ENCODE measurements at regions not wholly inside any gene's neighbourhood (a gene's known extent, or its start where the extent isn't known, plus 50 kb on each side); places are given as distances from the start of the nearest gene placed in this dataset.

DNA sequence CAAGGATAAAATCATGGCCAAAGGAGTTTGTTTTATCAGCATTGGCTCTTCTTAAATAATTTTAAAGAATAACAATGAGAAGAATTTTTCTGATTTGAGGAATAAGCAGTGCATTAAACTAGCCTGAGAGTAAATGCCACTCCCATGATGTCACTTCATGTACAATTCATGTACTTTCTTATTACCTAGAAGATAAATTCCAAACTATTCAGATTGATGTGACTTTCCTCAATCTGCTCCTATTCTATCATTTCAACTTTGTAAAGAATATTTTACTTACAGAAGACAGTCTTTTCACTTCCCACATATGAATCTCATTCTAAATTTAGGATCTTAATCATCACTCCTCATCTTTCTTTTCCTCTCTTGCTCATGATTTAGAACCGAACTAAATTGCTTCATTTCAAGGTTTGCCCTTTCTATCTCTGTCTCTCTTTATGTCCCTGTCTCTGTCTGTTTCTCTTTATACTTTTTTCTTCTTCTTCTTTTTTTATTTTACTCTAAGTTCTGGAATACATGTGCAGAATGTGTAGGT, 1142.0 kb upstream of the PIK3C3 start:
- H3K27ac ChIP-seq: no peak overlapping the region
- no peak for ATAC-seq (ENCODE audit: insufficient number of reproducible peaks, low FRiP score, low read depth)
- no peaks in the 10 kb centered on the region for H3K27me3 ChIP-seq (replicated peaks; ENCODE audit: insufficient read depth)
- TF ChIP-seq, protein P1, sequence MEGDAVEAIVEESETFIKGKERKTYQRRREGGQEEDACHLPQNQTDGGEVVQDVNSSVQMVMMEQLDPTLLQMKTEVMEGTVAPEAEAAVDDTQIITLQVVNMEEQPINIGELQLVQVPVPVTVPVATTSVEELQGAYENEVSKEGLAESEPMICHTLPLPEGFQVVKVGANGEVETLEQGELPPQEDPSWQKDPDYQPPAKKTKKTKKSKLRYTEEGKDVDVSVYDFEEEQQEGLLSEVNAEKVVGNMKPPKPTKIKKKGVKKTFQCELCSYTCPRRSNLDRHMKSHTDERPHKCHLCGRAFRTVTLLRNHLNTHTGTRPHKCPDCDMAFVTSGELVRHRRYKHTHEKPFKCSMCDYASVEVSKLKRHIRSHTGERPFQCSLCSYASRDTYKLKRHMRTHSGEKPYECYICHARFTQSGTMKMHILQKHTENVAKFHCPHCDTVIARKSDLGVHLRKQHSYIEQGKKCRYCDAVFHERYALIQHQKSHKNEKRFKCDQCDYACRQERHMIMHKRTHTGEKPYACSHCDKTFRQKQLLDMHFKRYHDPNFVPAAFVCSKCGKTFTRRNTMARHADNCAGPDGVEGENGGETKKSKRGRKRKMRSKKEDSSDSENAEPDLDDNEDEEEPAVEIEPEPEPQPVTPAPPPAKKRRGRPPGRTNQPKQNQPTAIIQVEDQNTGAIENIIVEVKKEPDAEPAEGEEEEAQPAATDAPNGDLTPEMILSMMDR (IDR thresholded peaks at IDR 0.05): no peak
- no peaks in the 10 kb centered on the region for H3K4me1 ChIP-seq (ENCODE audit: control insufficient read depth in 1 of 2, low read depth in 2 of 2)
- no peak overlapping the region for H3K4me3 ChIP-seq
- no peak for DNase-seq (ENCODE audit: low spot score)
- H3K36me3 ChIP-seq: no peaks in the 10 kb centered on the region
- no peaks in the 10 kb centered on the region for H3K9me3 ChIP-seq

DNA sequence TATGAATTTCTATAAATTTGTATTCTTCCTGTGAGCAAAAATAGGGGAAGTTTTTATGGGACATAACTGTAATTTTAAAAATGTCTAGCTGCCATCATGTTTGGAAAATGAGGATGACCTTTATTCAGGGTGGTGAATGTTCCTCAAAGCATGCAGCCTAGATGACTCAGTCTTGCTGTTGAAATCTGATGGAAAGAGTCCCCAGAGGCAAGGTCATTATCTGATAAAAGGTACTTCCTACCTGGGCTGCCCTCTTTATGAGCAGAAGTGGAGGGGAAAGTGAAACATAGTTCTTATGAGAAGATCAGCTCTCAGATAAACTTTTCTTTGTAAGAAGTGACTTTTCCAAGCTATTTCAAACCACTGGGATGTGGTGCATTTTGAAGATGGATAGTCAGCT, 1144.7 kb upstream of the PIK3C3 start:
- no peak for ATAC-seq (ENCODE audit: insufficient number of reproducible peaks, low FRiP score, low read depth)
- Histone ChIP-seq H3K27ac (no peak overlapping the region), H3K4me3 (no peak overlapping the region), H3K4me1 (ENCODE audit: control insufficient read depth in 1 of 2, low read depth in 2 of 2) (no peaks in the 10 kb centered on the region), H3K36me3 (no peaks in the 10 kb centered on the region), H3K27me3 (replicated peaks; ENCODE audit: insufficient read depth) (no peaks in the 10 kb centered on the region), H3K9me3 (no peaks in the 10 kb centered on the region)
- no peak for DNase-seq (ENCODE audit: low spot score)
- TF ChIP-seq, protein P1 (IDR thresholded peaks at IDR 0.05): no peak

GRCh38 chr18:40789286-40789685, 1165.7 kb upstream of the PIK3C3 start:
- Histone ChIP-seq H3K4me3 (no peak overlapping the region), H3K9me3 (no peaks in the 10 kb centered on the region), H3K36me3 (no peaks in the 10 kb centered on the region), H3K4me1 (ENCODE audit: control insufficient read depth in 1 of 2, low read depth in 2 of 2) (no peaks in the 10 kb centered on the region), H3K27ac (no peak overlapping the region), H3K27me3 (replicated peaks; ENCODE audit: insufficient read depth) (no peaks in the 10 kb centered on the region)
- ATAC-seq (ENCODE audit: insufficient number of reproducible peaks, low FRiP score, low read depth) (no peak), DNase-seq (ENCODE audit: low spot score) (no peak)
- TF ChIP-seq, protein P1 (IDR thresholded peaks at IDR 0.05): no peak

- no peaks in the 10 kb centered on the region for H3K36me3 ChIP-seq
- TF ChIP-seq, protein P1 (IDR thresholded peaks at IDR 0.05): no peak
- ATAC-seq (ENCODE audit: insufficient number of reproducible peaks, low FRiP score, low read depth) (no peak), DNase-seq (ENCODE audit: low spot score) (no peak)
- H3K9me3 ChIP-seq: no peaks in the 10 kb centered on the region
- H3K27me3 ChIP-seq (replicated peaks; ENCODE audit: insufficient read depth): no peaks in the 10 kb centered on the region
- H3K27ac ChIP-seq: no peak overlapping the region
- no peak overlapping the region for H3K4me3 ChIP-seq
- H3K4me1 ChIP-seq (ENCODE audit: control insufficient read depth in 1 of 2, low read depth in 2 of 2): no peaks in the 10 kb centered on the region
Observed at GRCh38 chr18:40782453-40783130, 1172.4 kb upstream of the PIK3C3 start.

- no peak for DNase-seq (ENCODE audit: low spot score)
- no peak overlapping the region for H3K4me3 ChIP-seq
- TF ChIP-seq, protein P1 (IDR thresholded peaks at IDR 0.05): no peak
- no peaks in the 10 kb centered on the region for H3K4me1 ChIP-seq (ENCODE audit: control insufficient read depth in 1 of 2, low read depth in 2 of 2)
- no peak for ATAC-seq (ENCODE audit: insufficient number of reproducible peaks, low FRiP score, low read depth)
- no peaks in the 10 kb centered on the region for H3K27me3 ChIP-seq (replicated peaks; ENCODE audit: insufficient read depth)
- H3K9me3 ChIP-seq: no peaks in the 10 kb centered on the region
- H3K36me3 ChIP-seq: no peaks in the 10 kb centered on the region
- no peak overlapping the region for H3K27ac ChIP-seq
Observed at GRCh38 chr18:40769786-40770185, 1185.2 kb upstream of the PIK3C3 start.
